ENCODE measurements at regions not wholly inside any gene's neighbourhood (a gene's known extent, or its start where the extent isn't known, plus 50 kb on each side); places are given as distances from the start of the nearest gene placed in this dataset.

DNA sequence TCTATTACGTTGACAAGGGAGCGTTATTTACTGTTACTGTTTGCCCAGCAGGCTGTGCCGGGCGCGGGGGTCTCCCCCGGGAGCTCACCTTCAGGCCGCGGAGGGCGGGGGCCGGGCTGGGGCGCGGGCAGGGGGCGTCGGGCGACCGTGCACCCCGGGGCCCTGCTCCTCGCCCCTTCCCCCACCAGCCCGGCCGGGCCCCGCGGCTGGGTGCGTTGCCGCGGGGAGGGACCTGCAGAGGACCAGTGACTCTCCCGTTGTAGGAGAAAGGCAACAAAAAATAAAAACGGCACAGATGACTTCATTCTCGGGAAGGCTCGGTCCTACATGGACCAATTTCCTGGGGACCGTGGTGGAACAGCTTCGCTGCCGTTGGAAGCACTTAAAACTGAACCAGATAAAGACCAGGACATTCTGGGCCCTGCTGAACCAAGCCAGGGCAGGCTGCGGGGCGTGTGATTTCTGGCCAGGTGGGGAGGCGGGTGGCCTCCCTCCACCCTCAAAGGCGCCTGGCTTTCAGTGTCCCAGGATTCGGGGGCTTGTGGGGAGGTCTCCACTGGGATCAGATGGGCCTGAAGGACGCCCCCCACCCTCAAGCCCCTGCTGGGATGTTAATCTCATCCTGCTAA is 57.4 kb downstream of the IGLL1 start:
- Histone ChIP-seq H3K9me3 (no peaks in the 10 kb centered on the region), H3K4me1 (peaks cover 22 to 29% (median 24%) of the 10 kb centered on the region in 4 donors), H3K4me3 (peak overlapping the region in 3 of 4 donors; percentile 36 to 60 (median 46)), H3K36me3 (no peaks in the 10 kb centered on the region), H3K27ac (peak overlapping the region; percentile 46 to 97 (median 92)), H3K27me3 (no peaks in the 10 kb centered on the region)
- peak in 1 of 2 donors; percentile 86 for DNase-seq
- TF ChIP-seq, protein P1, sequence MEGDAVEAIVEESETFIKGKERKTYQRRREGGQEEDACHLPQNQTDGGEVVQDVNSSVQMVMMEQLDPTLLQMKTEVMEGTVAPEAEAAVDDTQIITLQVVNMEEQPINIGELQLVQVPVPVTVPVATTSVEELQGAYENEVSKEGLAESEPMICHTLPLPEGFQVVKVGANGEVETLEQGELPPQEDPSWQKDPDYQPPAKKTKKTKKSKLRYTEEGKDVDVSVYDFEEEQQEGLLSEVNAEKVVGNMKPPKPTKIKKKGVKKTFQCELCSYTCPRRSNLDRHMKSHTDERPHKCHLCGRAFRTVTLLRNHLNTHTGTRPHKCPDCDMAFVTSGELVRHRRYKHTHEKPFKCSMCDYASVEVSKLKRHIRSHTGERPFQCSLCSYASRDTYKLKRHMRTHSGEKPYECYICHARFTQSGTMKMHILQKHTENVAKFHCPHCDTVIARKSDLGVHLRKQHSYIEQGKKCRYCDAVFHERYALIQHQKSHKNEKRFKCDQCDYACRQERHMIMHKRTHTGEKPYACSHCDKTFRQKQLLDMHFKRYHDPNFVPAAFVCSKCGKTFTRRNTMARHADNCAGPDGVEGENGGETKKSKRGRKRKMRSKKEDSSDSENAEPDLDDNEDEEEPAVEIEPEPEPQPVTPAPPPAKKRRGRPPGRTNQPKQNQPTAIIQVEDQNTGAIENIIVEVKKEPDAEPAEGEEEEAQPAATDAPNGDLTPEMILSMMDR (IDR thresholded peaks at IDR 0.05), result no peak
- no peak for TF ChIP-seq POLR2A (IDR thresholded peaks at IDR 0.05)
- TF ChIP-seq EP300 (IDR thresholded peaks at IDR 0.05), result no peak
- TF ChIP-seq POLR2AphosphoS5 (IDR thresholded peaks at IDR 0.05), result no peak
- ATAC-seq (ENCODE audit: low FRiP score in 2 of 2), result no peak
- 15 to 37% methylated on average over 34 of the region's 38 CpGs for WGBS, 2 donors

- TF ChIP-seq POLR2AphosphoS5 (IDR thresholded peaks at IDR 0.05) (peak; percentile 45 to 47), POLR2A (IDR thresholded peaks at IDR 0.05) (peak in 3 of 4 donors; percentile 18 to 69 (median 33)), EP300 (IDR thresholded peaks at IDR 0.05) (peak in 1 of 4 donors; percentile 42)
- TF ChIP-seq, protein P1 (IDR thresholded peaks at IDR 0.05), result peak in 4 of 6 experiments; percentile 7 to 47 (median 32)
- Histone ChIP-seq H3K4me3 (peak overlapping the region; percentile 20 to 60 (median 48)), H3K9me3 (no peaks in the 10 kb centered on the region), H3K36me3 (no peaks in the 10 kb centered on the region), H3K27ac (peak overlapping the region; percentile 86 to 97 (median 92)), H3K27me3 (no peaks in the 10 kb centered on the region), H3K4me1 (peaks cover 22 to 29% (median 24%) of the 10 kb centered on the region in 4 donors)
- WGBS, 2 donors, result 1 to 2% methylated on average over 18 to 45 of the region's 65 CpGs
- peak; percentile 84 to 94 for ATAC-seq (ENCODE audit: low FRiP score in 2 of 2)
- peak; percentile 95 to 96 for DNase-seq
Observed at GRCh38 chr22:23521441-23522113, 58.5 kb downstream of the IGLL1 start.

DNA sequence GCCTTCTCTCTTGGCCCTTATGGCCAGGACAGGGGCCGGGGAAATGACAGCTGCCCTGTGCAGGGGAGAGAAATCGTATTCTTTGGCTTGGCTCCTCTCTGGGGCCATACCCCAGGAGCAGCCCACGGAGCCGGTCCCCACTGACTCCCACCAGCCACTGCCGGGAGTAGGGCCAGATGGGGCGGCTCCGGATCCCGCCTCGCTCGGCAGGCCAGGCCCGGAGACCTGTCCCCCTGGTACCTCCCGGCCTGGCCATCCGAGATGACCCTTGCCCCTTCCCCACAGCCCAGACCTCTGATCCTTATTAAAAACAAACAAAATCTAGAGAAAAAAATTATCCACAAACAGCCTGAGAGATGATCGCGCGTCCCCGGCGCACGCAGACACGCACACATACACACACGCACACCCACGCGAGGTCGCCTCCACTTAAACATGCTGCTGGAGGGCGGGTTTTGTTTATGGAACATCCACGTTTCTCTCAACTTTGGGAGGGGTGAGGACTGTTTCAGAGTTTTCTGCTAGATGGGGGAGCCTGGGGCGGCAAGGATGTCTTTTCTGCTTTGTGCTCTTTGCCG is 59.1 kb downstream of the IGLL1 start:
- Histone ChIP-seq H3K4me1 (peaks cover 22 to 29% (median 24%) of the 10 kb centered on the region in 4 donors), H3K27me3 (no peaks in the 10 kb centered on the region), H3K9me3 (no peaks in the 10 kb centered on the region), H3K4me3 (peak overlapping the region; percentile 20 to 60 (median 48)), H3K36me3 (no peaks in the 10 kb centered on the region), H3K27ac (peak overlapping the region; percentile 86 to 97 (median 92))
- peak in 1 of 2 donors; percentile 83 for DNase-seq
- TF ChIP-seq POLR2A (IDR thresholded peaks at IDR 0.05), result no peak
- no peak for TF ChIP-seq POLR2AphosphoS5 (IDR thresholded peaks at IDR 0.05)
- TF ChIP-seq EP300 (IDR thresholded peaks at IDR 0.05), result no peak
- TF ChIP-seq, protein P1 (IDR thresholded peaks at IDR 0.05), result no peak
- ATAC-seq (ENCODE audit: low FRiP score in 2 of 2), result peak in 1 of 2 donors; percentile 23
- 51 to 54% methylated on average over 22 to 28 of the region's 28 CpGs for WGBS, 2 donors

GRCh38 chr22:23519442-23520157 is 60.5 kb downstream of the IGLL1 start:
- H3K36me3 ChIP-seq, result no peaks in the 10 kb centered on the region
- H3K9me3 ChIP-seq, result no peaks in the 10 kb centered on the region
- H3K4me1 ChIP-seq, result peaks cover 22 to 29% (median 24%) of the 10 kb centered on the region in 4 donors
- WGBS, 2 donors, result 90 to 91% methylated on average over 9 to 11 of the region's 11 CpGs
- H3K27ac ChIP-seq, result peak overlapping the region in 1 of 4 donors; percentile 97
- DNase-seq (no peak), ATAC-seq (ENCODE audit: low FRiP score in 2 of 2) (no peak)
- H3K4me3 ChIP-seq, result no peak overlapping the region
- TF ChIP-seq EP300 (IDR thresholded peaks at IDR 0.05) (no peak), POLR2A (IDR thresholded peaks at IDR 0.05) (no peak), POLR2AphosphoS5 (IDR thresholded peaks at IDR 0.05) (no peak)
- TF ChIP-seq, protein P1 (IDR thresholded peaks at IDR 0.05), result no peak
- no peaks in the 10 kb centered on the region for H3K27me3 ChIP-seq
